ENCODE measurements at regions not wholly inside any gene's neighbourhood (a gene's known extent, or its start where the extent isn't known, plus 50 kb on each side); places are given as distances from the start of the nearest gene placed in this dataset.

DNA sequence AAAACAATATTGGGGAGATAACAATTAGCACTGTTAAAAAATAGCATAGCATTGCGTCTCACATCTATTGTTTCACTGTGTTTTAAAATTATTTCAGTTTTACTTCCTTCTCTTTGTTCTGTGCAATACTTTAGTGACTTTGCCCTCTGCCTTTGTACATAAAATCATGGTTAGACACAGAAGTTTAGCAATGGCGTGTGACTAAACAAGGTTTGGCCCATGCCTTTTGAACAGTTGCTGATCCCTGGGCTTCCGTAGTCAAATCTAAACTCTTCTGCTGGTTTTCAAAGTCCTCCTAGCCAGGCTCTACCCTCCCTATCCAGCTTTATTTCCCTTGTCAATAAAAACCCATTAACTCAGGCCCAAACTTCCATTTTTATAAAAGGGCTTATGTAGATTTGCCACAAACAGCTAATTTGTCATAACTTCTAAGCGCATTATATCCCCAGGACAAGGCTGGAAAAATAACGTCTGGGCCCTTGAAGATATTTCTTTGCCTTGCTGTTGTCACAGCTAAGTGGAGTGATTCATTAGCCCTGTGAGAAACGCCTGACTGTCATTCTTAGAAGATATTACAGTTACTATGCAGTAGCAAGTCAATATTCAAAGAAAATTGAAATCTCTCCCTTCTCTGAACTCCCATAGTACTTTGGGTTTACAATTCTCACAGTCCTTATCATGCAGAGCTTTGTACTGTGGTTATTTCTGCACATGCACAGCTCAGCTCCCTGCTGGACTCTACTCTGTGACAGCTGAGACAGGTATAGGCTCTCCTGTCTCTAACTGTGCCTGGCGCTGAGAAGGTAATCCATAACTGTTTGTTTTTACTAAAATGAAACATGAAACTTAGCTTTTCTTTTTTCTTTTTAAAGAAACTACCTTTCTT is 123.4 kb upstream of the SLC24A5 start:
- H4K20me1 ChIP-seq (ENCODE audit: insufficient read depth, low read length), result no peaks in the 10 kb centered on the region
- no peak overlapping the region for H3K27ac ChIP-seq (ENCODE audit: low read length)
- TF ChIP-seq EZH2 (optimal IDR thresholded peaks at IDR 0.05; ENCODE audit: low read depth, low read length) (no peak), EZH2phosphoT487 (IDR thresholded peaks at IDR 0.05; ENCODE audit: low read length) (no peak)
- TF ChIP-seq, protein P1, sequence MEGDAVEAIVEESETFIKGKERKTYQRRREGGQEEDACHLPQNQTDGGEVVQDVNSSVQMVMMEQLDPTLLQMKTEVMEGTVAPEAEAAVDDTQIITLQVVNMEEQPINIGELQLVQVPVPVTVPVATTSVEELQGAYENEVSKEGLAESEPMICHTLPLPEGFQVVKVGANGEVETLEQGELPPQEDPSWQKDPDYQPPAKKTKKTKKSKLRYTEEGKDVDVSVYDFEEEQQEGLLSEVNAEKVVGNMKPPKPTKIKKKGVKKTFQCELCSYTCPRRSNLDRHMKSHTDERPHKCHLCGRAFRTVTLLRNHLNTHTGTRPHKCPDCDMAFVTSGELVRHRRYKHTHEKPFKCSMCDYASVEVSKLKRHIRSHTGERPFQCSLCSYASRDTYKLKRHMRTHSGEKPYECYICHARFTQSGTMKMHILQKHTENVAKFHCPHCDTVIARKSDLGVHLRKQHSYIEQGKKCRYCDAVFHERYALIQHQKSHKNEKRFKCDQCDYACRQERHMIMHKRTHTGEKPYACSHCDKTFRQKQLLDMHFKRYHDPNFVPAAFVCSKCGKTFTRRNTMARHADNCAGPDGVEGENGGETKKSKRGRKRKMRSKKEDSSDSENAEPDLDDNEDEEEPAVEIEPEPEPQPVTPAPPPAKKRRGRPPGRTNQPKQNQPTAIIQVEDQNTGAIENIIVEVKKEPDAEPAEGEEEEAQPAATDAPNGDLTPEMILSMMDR (IDR thresholded peaks at IDR 0.05; ENCODE audit: low read length), result no peak
- H2AFZ ChIP-seq (ENCODE audit: low read length), result no peak overlapping the region
- H3K4me3 ChIP-seq (ENCODE audit: low read length), result no peak overlapping the region
- H3F3A ChIP-seq (ENCODE audit: insufficient read depth, low read length), result 0 out of 2 replicates have a peak, but pooled peaks cover 9% of the 10 kb centered on the region
- no peaks in the 10 kb centered on the region for H3K36me3 ChIP-seq (replicated peaks; ENCODE audit: insufficient read depth, low read length)
- no peak overlapping the region for H3K4me2 ChIP-seq (ENCODE audit: low read depth, low read length)
- H3K4me1 ChIP-seq (ENCODE audit: low read length), result peaks cover 13% of the 10 kb centered on the region
- H3K79me2 ChIP-seq (ENCODE audit: low read length), result no peaks in the 10 kb centered on the region
- no peaks in the 10 kb centered on the region for H3K9me3 ChIP-seq (replicated peaks; ENCODE audit: insufficient read depth, low read length)
- H3K9ac ChIP-seq (ENCODE audit: low read length), result no peak overlapping the region
- no peaks in the 10 kb centered on the region for H3K9me2 ChIP-seq (replicated peaks; ENCODE audit: insufficient read depth, low read length)
- no peaks in the 10 kb centered on the region for H3K27me3 ChIP-seq (replicated peaks; ENCODE audit: insufficient read depth, low read length)
- no peak for DNase-seq

DNA sequence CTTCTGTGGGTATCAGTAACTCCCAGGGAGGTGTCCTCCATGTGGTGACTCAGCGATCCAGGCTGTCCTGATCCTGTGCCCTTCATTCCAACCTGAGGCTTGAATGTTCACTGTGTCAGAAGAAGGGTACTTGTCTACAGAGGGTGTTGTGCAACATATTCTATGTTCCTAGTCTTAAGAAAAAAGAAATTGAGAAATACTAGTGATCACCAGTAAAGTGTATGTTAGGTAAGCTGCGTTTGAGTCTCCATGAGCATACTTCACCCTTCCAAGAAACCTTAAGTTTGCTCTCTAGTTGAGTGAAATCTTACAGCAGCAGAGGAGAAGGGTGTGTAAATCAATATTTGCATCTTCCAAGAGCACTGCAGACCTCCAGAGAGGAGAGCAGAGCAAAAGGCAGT is 122.2 kb upstream of the SLC24A5 start:
- Histone ChIP-seq H4K20me1 (ENCODE audit: insufficient read depth, low read length) (no peaks in the 10 kb centered on the region), H3K9ac (ENCODE audit: low read length) (no peak overlapping the region), H3K79me2 (ENCODE audit: low read length) (no peaks in the 10 kb centered on the region), H2AFZ (ENCODE audit: low read length) (no peak overlapping the region), H3K9me3 (replicated peaks; ENCODE audit: insufficient read depth, low read length) (no peaks in the 10 kb centered on the region), H3K36me3 (replicated peaks; ENCODE audit: insufficient read depth, low read length) (no peaks in the 10 kb centered on the region), H3K4me3 (ENCODE audit: low read length) (no peak overlapping the region), H3K4me1 (ENCODE audit: low read length) (peaks cover 16% of the 10 kb centered on the region), H3F3A (ENCODE audit: insufficient read depth, low read length) (0 out of 2 replicates have a peak, but pooled peaks cover 9% of the 10 kb centered on the region), H3K27ac (ENCODE audit: low read length) (no peak overlapping the region), H3K27me3 (replicated peaks; ENCODE audit: insufficient read depth, low read length) (no peaks in the 10 kb centered on the region), H3K9me2 (replicated peaks; ENCODE audit: insufficient read depth, low read length) (no peaks in the 10 kb centered on the region), H3K4me2 (ENCODE audit: low read depth, low read length) (no peak overlapping the region)
- DNase-seq, result no peak
- TF ChIP-seq EZH2 (optimal IDR thresholded peaks at IDR 0.05; ENCODE audit: low read depth, low read length) (no peak), EZH2phosphoT487 (IDR thresholded peaks at IDR 0.05; ENCODE audit: low read length) (no peak)
- TF ChIP-seq, protein P1 (IDR thresholded peaks at IDR 0.05; ENCODE audit: low read length), result no peak

DNA sequence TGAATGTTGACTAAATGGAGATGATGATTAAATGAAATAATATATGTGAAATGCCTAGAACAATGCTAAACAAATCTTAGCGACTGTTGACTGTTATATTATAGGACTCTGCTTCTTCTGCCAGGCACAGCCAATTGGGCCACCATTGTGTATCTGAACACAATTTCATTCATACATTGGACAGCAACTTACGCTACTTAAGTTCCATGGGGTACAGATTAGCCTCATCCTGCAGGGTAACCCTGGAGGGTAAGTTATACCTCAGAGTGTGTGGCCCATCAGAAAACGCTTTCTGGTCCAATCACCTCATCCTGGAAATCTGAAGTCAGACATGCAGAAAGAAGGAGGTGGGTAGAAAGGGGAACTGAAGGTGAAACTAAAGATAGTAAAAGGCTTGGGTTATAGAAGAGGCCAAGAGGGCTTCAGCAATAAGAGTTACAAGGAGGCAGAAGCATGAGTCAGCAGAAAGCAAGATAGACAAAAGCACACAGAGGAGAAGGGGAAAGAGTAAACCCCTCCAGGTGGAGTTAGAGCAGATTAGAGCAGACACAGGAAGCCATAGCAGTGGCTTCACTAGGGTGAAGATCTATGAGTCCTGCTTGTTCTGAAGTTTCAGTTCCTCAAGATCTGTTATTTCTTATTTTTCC is 119.3 kb upstream of the SLC24A5 start:
- Histone ChIP-seq H2AFZ (ENCODE audit: low read length) (no peak overlapping the region), H3K27ac (ENCODE audit: low read length) (peak overlapping the region; percentile 32; the same call in 1 of the 2 replicates)
- peak; percentile 56 for DNase-seq

More for the DNA sequence above, 119.3 kb upstream of the SLC24A5 start:
- no peak overlapping the region for H3K4me3 ChIP-seq (ENCODE audit: low read length)
- no peaks in the 10 kb centered on the region for H3K27me3 ChIP-seq (replicated peaks; ENCODE audit: insufficient read depth, low read length)
- H4K20me1 ChIP-seq (ENCODE audit: insufficient read depth, low read length), result no peaks in the 10 kb centered on the region
- 0 out of 2 replicates have a peak, but pooled peaks cover 9% of the 10 kb centered on the region for H3F3A ChIP-seq (ENCODE audit: insufficient read depth, low read length)
- peak overlapping the region; percentile 9; the same call in 1 of the 2 replicates for H3K4me2 ChIP-seq (ENCODE audit: low read depth, low read length)
- peaks cover 16% of the 10 kb centered on the region for H3K4me1 ChIP-seq (ENCODE audit: low read length)
- no peaks in the 10 kb centered on the region for H3K9me2 ChIP-seq (replicated peaks; ENCODE audit: insufficient read depth, low read length)
- no peaks in the 10 kb centered on the region for H3K36me3 ChIP-seq (replicated peaks; ENCODE audit: insufficient read depth, low read length)
- H3K79me2 ChIP-seq (ENCODE audit: low read length), result no peaks in the 10 kb centered on the region
- H3K9me3 ChIP-seq (replicated peaks; ENCODE audit: insufficient read depth, low read length), result no peaks in the 10 kb centered on the region
- TF ChIP-seq EZH2phosphoT487 (IDR thresholded peaks at IDR 0.05; ENCODE audit: low read length), result no peak
- TF ChIP-seq, protein P1 (IDR thresholded peaks at IDR 0.05; ENCODE audit: low read length), result no peak
- H3K9ac ChIP-seq (ENCODE audit: low read length), result no peak overlapping the region
